ENCODE measurements at regions not wholly inside any gene's neighbourhood (a gene's known extent, or its start where the extent isn't known, plus 50 kb on each side); places are given as distances from the start of the nearest gene placed in this dataset.

DNA sequence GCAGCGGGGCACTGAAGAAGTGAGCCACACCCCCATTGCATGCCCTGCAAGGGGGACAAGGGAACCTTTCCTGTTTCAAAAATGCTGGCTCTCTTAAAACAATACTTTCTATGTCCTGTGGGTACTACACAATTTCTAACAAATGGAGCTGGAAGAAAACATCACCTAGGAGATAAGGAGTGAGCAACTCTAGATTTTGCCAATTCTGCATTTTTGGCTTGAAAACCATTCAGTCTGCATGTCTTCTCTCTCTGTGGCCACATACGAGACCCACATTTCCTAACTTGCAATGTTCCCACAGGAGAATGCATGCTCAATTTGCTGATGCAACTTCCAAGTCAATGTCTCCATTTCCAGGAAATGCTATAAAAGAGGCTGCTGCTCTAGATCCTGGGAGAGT, 662.0 kb downstream of the SQOR start:
- TF ChIP-seq, protein P1, sequence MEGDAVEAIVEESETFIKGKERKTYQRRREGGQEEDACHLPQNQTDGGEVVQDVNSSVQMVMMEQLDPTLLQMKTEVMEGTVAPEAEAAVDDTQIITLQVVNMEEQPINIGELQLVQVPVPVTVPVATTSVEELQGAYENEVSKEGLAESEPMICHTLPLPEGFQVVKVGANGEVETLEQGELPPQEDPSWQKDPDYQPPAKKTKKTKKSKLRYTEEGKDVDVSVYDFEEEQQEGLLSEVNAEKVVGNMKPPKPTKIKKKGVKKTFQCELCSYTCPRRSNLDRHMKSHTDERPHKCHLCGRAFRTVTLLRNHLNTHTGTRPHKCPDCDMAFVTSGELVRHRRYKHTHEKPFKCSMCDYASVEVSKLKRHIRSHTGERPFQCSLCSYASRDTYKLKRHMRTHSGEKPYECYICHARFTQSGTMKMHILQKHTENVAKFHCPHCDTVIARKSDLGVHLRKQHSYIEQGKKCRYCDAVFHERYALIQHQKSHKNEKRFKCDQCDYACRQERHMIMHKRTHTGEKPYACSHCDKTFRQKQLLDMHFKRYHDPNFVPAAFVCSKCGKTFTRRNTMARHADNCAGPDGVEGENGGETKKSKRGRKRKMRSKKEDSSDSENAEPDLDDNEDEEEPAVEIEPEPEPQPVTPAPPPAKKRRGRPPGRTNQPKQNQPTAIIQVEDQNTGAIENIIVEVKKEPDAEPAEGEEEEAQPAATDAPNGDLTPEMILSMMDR (IDR thresholded peaks at IDR 0.05) = no peak
- no peak for TF ChIP-seq POLR2A (IDR thresholded peaks at IDR 0.05)

All from adrenal gland (tissue), 5 donors.